CD4-positive, alpha-beta memory T cell (primary cell): ENCODE measurements at regions not wholly inside any gene's neighbourhood (a gene's known extent, or its start where the extent isn't known, plus 50 kb on each side); places are given as distances from the start of the nearest gene placed in this dataset.

ENCODE experiments used
- CTCF ChIA-PET: fragments of 350-600 bp; sonication (Branson Sonifier 250); formaldehyde crosslinking; loops from one replicate; lab custom pipeline; 2021; ENCODE audit warnings: inconsistent platforms; ENCODE audit not compliant: partially characterized antibody; lab: Charles Lee
- POLR2A ChIA-PET: fragments of 350-600 bp; sonication (Branson Sonifier 250); formaldehyde crosslinking; loops from one replicate; lab custom pipeline; 2021; ENCODE audit not compliant: partially characterized antibody; lab: Charles Lee
- DNase-seq, 5 donors: peaks; one replicate each; pipeline versions ENCODE4 v3.0.0 to v3.0.0-alpha.2; 2020 to 2022; ENCODE audit warnings: mixed read lengths in 1 of 5
- H3K27ac ChIP-seq: one replicate; pipeline ENCODE4 v1.7.0; 2013; ENCODE audit warnings: low read depth, low read length
- H3K27me3 ChIP-seq: 2 replicates; pipeline ENCODE4 v1.7.0; 2013; ENCODE audit warnings: mild to moderate bottlenecking, low read length, moderate library complexity; ENCODE audit not compliant: insufficient read depth
- H3K36me3 ChIP-seq: 2 replicates; pipeline ENCODE4 v1.7.0; 2013; ENCODE audit warnings: mild to moderate bottlenecking, low read length, moderate library complexity; ENCODE audit not compliant: insufficient read depth
- H3K4me1 ChIP-seq: 2 replicates; pipeline ENCODE4 v1.7.0; 2013; ENCODE audit warnings: mild to moderate bottlenecking, low read length, moderate library complexity; ENCODE audit not compliant: insufficient read depth
- H3K4me3 ChIP-seq, 2 donors: one replicate each; pipeline ENCODE4 v1.7.0; 2013; ENCODE audit warnings: low read length in 2 of 2, mild to moderate bottlenecking in 1 of 2
- H3K9me3 ChIP-seq, 2 donors: one replicate each; pipeline ENCODE4 v1.7.0; 2013; ENCODE audit warnings: low read length in 2 of 2, control low read depth in 1 of 2; ENCODE audit not compliant: control insufficient read depth in 1 of 2
- H3K27ac Mint-ChIP-seq, 7 donors: one replicate each; pipeline ENCODE4 v1.8.0; 2020 to 2021; ENCODE audit warnings: mixed read lengths in 7 of 7, mild to moderate bottlenecking in 6 of 7, inconsistent platforms in 3 of 7, moderate library complexity in 3 of 7
- H3K27me3 Mint-ChIP-seq, 2 donors: one replicate each; pipeline ENCODE4 v1.8.0; 2020 to 2021; ENCODE audit warnings: mixed read lengths in 2 of 2
- H3K36me3 Mint-ChIP-seq, 2 donors: one replicate each; pipeline ENCODE4 v1.8.0; 2020 to 2021; ENCODE audit warnings: mixed read lengths in 2 of 2, inconsistent platforms in 1 of 2, mild to moderate bottlenecking in 1 of 2
- H3K4me1 Mint-ChIP-seq, 4 donors: one replicate each; pipeline ENCODE4 v1.8.0; 2020 to 2021; ENCODE audit warnings: mixed read lengths in 4 of 4, mild to moderate bottlenecking in 1 of 4
- H3K4me3 Mint-ChIP-seq, 8 donors: one replicate each; pipeline ENCODE4 v1.8.0; 2020 to 2021; ENCODE audit warnings: mixed read lengths in 8 of 8, mild to moderate bottlenecking in 7 of 8, moderate library complexity in 6 of 8, inconsistent platforms in 3 of 8
- H3K9me3 Mint-ChIP-seq, 8 donors: one replicate each; pipeline ENCODE4 v1.8.0; 2020 to 2021; ENCODE audit warnings: mixed read lengths in 8 of 8, mild to moderate bottlenecking in 5 of 8, inconsistent platforms in 3 of 8, moderate library complexity in 1 of 8
- intact Hi-C: fragments of 100-400 bp; cut with micrococcal nuclease; formaldehyde crosslinking; loops from one replicate; pipeline ENCODE4 v1.15.1; 2023

GRCh38 chr9:108245901-108246300 is 609.9 kb downstream of the ACTL7B start:
- POLR2A ChIA-PET: no interaction called here
- no peaks in the 10 kb centered on the region for H3K27me3 Mint-ChIP-seq
- no peak overlapping the region for H3K27ac ChIP-seq

GRCh38 chr9:108245331-108245730 is 610.5 kb downstream of the ACTL7B start:
- Histone ChIP-seq H3K36me3 (no peaks in the 10 kb centered on the region), H3K4me1 (no peaks in the 10 kb centered on the region), H3K9me3 (no peaks in the 10 kb centered on the region), H3K4me3 (no peak overlapping the region), H3K27me3 (no peaks in the 10 kb centered on the region), H3K27ac (no peak overlapping the region)
- DNase-seq: no peak
- Mint-ChIP-seq H3K9me3 (peaks cover 0 to 6% (median 2%) of the 10 kb centered on the region in 8 donors), H3K4me1 (no peaks in the 10 kb centered on the region), H3K4me3 (no peak overlapping the region), H3K27me3 (no peaks in the 10 kb centered on the region), H3K36me3 (no peaks in the 10 kb centered on the region), H3K27ac (no peak overlapping the region)
- intact Hi-C loops: no loop called here
- POLR2A ChIA-PET: no interaction called here
- CTCF ChIA-PET: no interaction called here

More at GRCh38 chr9:108245901-108246300, 609.9 kb downstream of the ACTL7B start:
- Mint-ChIP-seq H3K36me3 (no peaks in the 10 kb centered on the region), H3K4me1 (no peaks in the 10 kb centered on the region), H3K27ac (no peak overlapping the region), H3K4me3 (no peak overlapping the region), H3K9me3 (peaks cover 0 to 6% (median 2%) of the 10 kb centered on the region in 8 donors)
- H3K36me3 ChIP-seq: no peaks in the 10 kb centered on the region
- H3K9me3 ChIP-seq: no peaks in the 10 kb centered on the region
- H3K4me1 ChIP-seq: no peaks in the 10 kb centered on the region
- CTCF ChIA-PET: no interaction called here
- DNase-seq: no peak
- H3K4me3 ChIP-seq: no peak overlapping the region
- intact Hi-C loops: no loop called here
- H3K27me3 ChIP-seq: no peaks in the 10 kb centered on the region

- Mint-ChIP-seq H3K27me3 (no peaks in the 10 kb centered on the region), H3K4me1 (no peaks in the 10 kb centered on the region), H3K27ac (no peak overlapping the region), H3K36me3 (no peaks in the 10 kb centered on the region), H3K4me3 (no peak overlapping the region), H3K9me3 (peaks cover 0 to 6% (median 2%) of the 10 kb centered on the region in 8 donors)
- ChIA-PET POLR2A (no interaction called here), CTCF (no interaction called here)
- intact Hi-C loops: no loop called here
- Histone ChIP-seq H3K4me3 (no peak overlapping the region), H3K9me3 (no peaks in the 10 kb centered on the region), H3K36me3 (no peaks in the 10 kb centered on the region), H3K27me3 (no peaks in the 10 kb centered on the region), H3K4me1 (no peaks in the 10 kb centered on the region), H3K27ac (no peak overlapping the region)
- no peak for DNase-seq
Observed at GRCh38 chr9:108244686-108245085, 611.1 kb downstream of the ACTL7B start.

- Histone ChIP-seq H3K4me3 (no peak overlapping the region), H3K4me1 (no peaks in the 10 kb centered on the region), H3K27me3 (no peaks in the 10 kb centered on the region), H3K9me3 (no peaks in the 10 kb centered on the region), H3K27ac (no peak overlapping the region), H3K36me3 (no peaks in the 10 kb centered on the region)
- intact Hi-C loops: no loop called here
- DNase-seq: no peak
- ChIA-PET POLR2A (no interaction called here), CTCF (no interaction called here)
- Mint-ChIP-seq H3K9me3 (peaks cover 0 to 6% (median 2%) of the 10 kb centered on the region in 8 donors), H3K27me3 (no peaks in the 10 kb centered on the region), H3K4me1 (no peaks in the 10 kb centered on the region), H3K36me3 (no peaks in the 10 kb centered on the region), H3K27ac (no peak overlapping the region), H3K4me3 (no peak overlapping the region)
Observed at GRCh38 chr9:108241384-108242073, 614.3 kb downstream of the ACTL7B start.

GRCh38 chr9:108239696-108240321 is 616.0 kb downstream of the ACTL7B start:
- ChIA-PET CTCF (no interaction called here), POLR2A (no interaction called here)
- intact Hi-C loops: no loop called here
- no peaks in the 10 kb centered on the region for H3K27me3 ChIP-seq
- no peaks in the 10 kb centered on the region for H3K4me1 ChIP-seq
- no peak overlapping the region for H3K4me3 ChIP-seq
- no peak for DNase-seq
- Mint-ChIP-seq H3K9me3 (peaks cover 0 to 5% (median 3%) of the 10 kb centered on the region in 8 donors), H3K36me3 (no peaks in the 10 kb centered on the region), H3K4me1 (no peaks in the 10 kb centered on the region), H3K27me3 (no peaks in the 10 kb centered on the region), H3K4me3 (no peak overlapping the region), H3K27ac (no peak overlapping the region)
- H3K27ac ChIP-seq: no peak overlapping the region
- H3K9me3 ChIP-seq: no peaks in the 10 kb centered on the region
- no peaks in the 10 kb centered on the region for H3K36me3 ChIP-seq

GRCh38 chr9:108235609-108236008 is 620.2 kb downstream of the ACTL7B start:
- no peak for DNase-seq
- no peak overlapping the region for H3K27ac Mint-ChIP-seq
- POLR2A ChIA-PET: no interaction called here
- Histone ChIP-seq H3K4me3 (no peak overlapping the region), H3K36me3 (no peaks in the 10 kb centered on the region), H3K27me3 (no peaks in the 10 kb centered on the region), H3K4me1 (no peaks in the 10 kb centered on the region), H3K27ac (no peak overlapping the region), H3K9me3 (no peaks in the 10 kb centered on the region)
- H3K9me3 Mint-ChIP-seq: peaks cover 0 to 11% (median 5%) of the 10 kb centered on the region in 8 donors
- H3K4me3 Mint-ChIP-seq: no peak overlapping the region
- intact Hi-C loops: no loop called here
- no peaks in the 10 kb centered on the region for H3K4me1 Mint-ChIP-seq
- no peaks in the 10 kb centered on the region for H3K36me3 Mint-ChIP-seq
- no peaks in the 10 kb centered on the region for H3K27me3 Mint-ChIP-seq
- CTCF ChIA-PET: no interaction called here

GRCh38 chr9:108234811-108235210 is 621.0 kb downstream of the ACTL7B start:
- H3K36me3 Mint-ChIP-seq: no peaks in the 10 kb centered on the region
- no peaks in the 10 kb centered on the region for H3K27me3 Mint-ChIP-seq
- no peaks in the 10 kb centered on the region for H3K36me3 ChIP-seq
- DNase-seq: no peak
- H3K27ac Mint-ChIP-seq: no peak overlapping the region
- no peak overlapping the region for H3K4me3 ChIP-seq
- intact Hi-C loops: no loop called here
- no peaks in the 10 kb centered on the region for H3K4me1 Mint-ChIP-seq
- ChIA-PET POLR2A (no interaction called here), CTCF (no interaction called here)
- no peak overlapping the region for H3K27ac ChIP-seq
- H3K27me3 ChIP-seq: no peaks in the 10 kb centered on the region
- peaks cover 0 to 13% (median 9%) of the 10 kb centered on the region in 8 donors for H3K9me3 Mint-ChIP-seq
- no peak overlapping the region for H3K4me3 Mint-ChIP-seq
- H3K4me1 ChIP-seq: no peaks in the 10 kb centered on the region
- H3K9me3 ChIP-seq: no peaks in the 10 kb centered on the region
